K562 (cell line): ENCODE measurements at regions not wholly inside any gene's neighbourhood (a gene's known extent, or its start where the extent isn't known, plus 50 kb on each side); places are given as distances from the start of the nearest gene placed in this dataset.

Source experiments
- ATAC-seq: fragments of 200-7000 bp; cut with Tn5 transposase; 3 replicates; pipeline ENCODE4 v1.9.1; 2020; ENCODE audit warnings: moderate library complexity
- BruUV-seq: library from RNA; stranded (reverse); fragments of 400-500 nt; replicated peaks from 2 replicates; lab custom pipeline; 2021; lab: Mats Ljungman, UMichigan
- CTCF ChIA-PET: fragments of 300-600 bp; formaldehyde crosslinking; extraction: SDS; loops from one replicate; lab custom pipeline; 2021; ENCODE audit warnings: low intra/inter-chr PET ratio; lab: Yijun Ruan, JAX
- POLR2A ChIA-PET: fragments of 300-600, 350-650 bp; sonication (Branson Sonifier 250); formaldehyde crosslinking; extraction: SDS; loops from one replicate; lab custom pipeline; 2021; ENCODE audit warnings: antibody characterized with exemption, inconsistent platforms; lab: Yijun Ruan, JAX
- DNase-seq, 4 experiments: peaks; one replicate each; pipeline versions ENCODE4 v3.0.0 to v3.0.0-alpha.2; 2011 to 2018; ENCODE audit warnings: low spot score in 3 of 4, mixed read lengths in 3 of 4; ENCODE audit errors: extremely low read depth in 1 of 4
- FAIRE-seq: peaks from 2 replicates; lab custom pipeline; 2011; peaks lifted over from hg19 to GRCh38; lab: Jason Lieb, UNC
- H2AFZ ChIP-seq: 2 replicates; pipeline ENCODE4 v1.6.0; 2011; ENCODE audit warnings: low read depth, low read length, control low read depth, inconsistent platforms
- H3K27ac ChIP-seq: fragments of 200-600 bp; 3 replicates; pipeline ENCODE4 v1.8.0; 2011; ENCODE audit warnings: low read depth, mild to moderate bottlenecking, control low read depth, inconsistent platforms, low read length, moderate library complexity, mixed read lengths; ENCODE audit errors: extremely low read depth
- H3K27me3 ChIP-seq, 2 experiments: fragments of 300-600 bp in 1 of 2; 2 replicates in 1 of 2; 3 replicates in 1 of 2; pipeline versions ENCODE4 v1.6.0 to v1.8.0; 2011; ENCODE audit warnings: inconsistent platforms in 2 of 2, low read length in 2 of 2, mild to moderate bottlenecking in 1 of 2, mixed read lengths in 1 of 2, moderate library complexity in 1 of 2; ENCODE audit not compliant: control insufficient read depth in 2 of 2, insufficient read depth in 2 of 2
- H3K36me3 ChIP-seq: fragments of 300-600 bp; 3 replicates; pipeline ENCODE4 v1.8.0; 2011; ENCODE audit warnings: mild to moderate bottlenecking, low read length, inconsistent platforms; ENCODE audit not compliant: control insufficient read depth, insufficient read depth
- H3K4me1 ChIP-seq, 2 experiments: fragments of 200-600 bp in 1 of 2; replicated peaks in 1 of 2; 2 replicates in 1 of 2; 3 replicates in 1 of 2; pipeline versions ENCODE4 v1.5.1 to v1.8.0; 2011; ENCODE audit warnings: inconsistent platforms in 2 of 2, low read length in 2 of 2, mild to moderate bottlenecking in 1 of 2, mixed read lengths in 1 of 2, moderate library complexity in 1 of 2; ENCODE audit not compliant: control insufficient read depth in 2 of 2, insufficient read depth in 2 of 2
- H3K4me2 ChIP-seq: 2 replicates; pipeline ENCODE4 v1.6.1; 2011; ENCODE audit warnings: low read length, control low read depth, inconsistent platforms, mixed read lengths; ENCODE audit not compliant: insufficient read depth
- H3K4me3 ChIP-seq: fragments of 200-600 bp; sonication (generic), shearing (Covaris generic); 2 replicates; pipeline ENCODE4 v1.5.1; 2016; ENCODE audit warnings: control low read depth, inconsistent platforms
- H3K79me2 ChIP-seq: fragments of 200-600 bp; 3 replicates; pipeline ENCODE4 v1.8.0; 2011; ENCODE audit warnings: low read length, inconsistent platforms; ENCODE audit not compliant: control insufficient read depth, insufficient read depth
- H3K9ac ChIP-seq, 2 experiments: 2 replicates each; pipeline versions ENCODE4 v1.6.0 to v1.6.1; 2011; ENCODE audit warnings: low read depth in 2 of 2, low read length in 2 of 2, control low read depth in 1 of 2, inconsistent platforms in 1 of 2, mild to moderate bottlenecking in 1 of 2, mixed read lengths in 1 of 2; ENCODE audit not compliant: insufficient read depth in 1 of 2
- H3K9me1 ChIP-seq: one replicate; pipeline ENCODE4 v1.6.0; 2011; ENCODE audit warnings: inconsistent platforms, mild to moderate bottlenecking, low read length, moderate library complexity; ENCODE audit not compliant: control insufficient read depth, insufficient read depth
- H3K9me3 ChIP-seq: replicated peaks from 2 replicates; pipeline ENCODE4 v1.5.1; 2011; ENCODE audit warnings: low read depth, low read length, inconsistent platforms; ENCODE audit not compliant: control insufficient read depth, insufficient read depth
- H4K20me1 ChIP-seq: replicated peaks from 2 replicates; pipeline ENCODE4 v1.6.1; 2011; ENCODE audit warnings: low read length, inconsistent platforms, mixed read lengths; ENCODE audit not compliant: control insufficient read depth, insufficient read depth
- NFE2 ChIP-seq: IDR thresholded peaks from 2 replicates; pipeline ENCODE4 v1.6.1; 2014; ENCODE audit warnings: antibody characterized with exemption, low read depth
- NFIX ChIP-seq: fragments of 250-450 bp; sonication (Bioruptor Pico); IDR thresholded peaks from 2 replicates; pipeline ENCODE4 v1.4.0; 2020; ENCODE audit warnings: low read depth, mild to moderate bottlenecking, moderate library complexity
- POLR2AphosphoS2 ChIP-seq: IDR thresholded peaks from 2 replicates; pipeline ENCODE4 v1.6.1; 2012; ENCODE audit warnings: low read length, improper control_type of control experiment
- WGBS: fragments of 100-300 bp; shearing (Covaris generic); methylation state at CpG from one replicate; pipeline ENCODE4 v1.1.6; 2016; ENCODE audit warnings: low coverage, mixed read lengths; ENCODE audit not compliant: insufficient coverage; ENCODE audit errors: missing lambda C conversion rate; 5-methylcytosine and 5-hydroxymethylcytosine counted together
- in situ Hi-C: fragments of 300-500 bp; cut with MboI; formaldehyde crosslinking; loops from 4 replicates; pipeline ENCODE4 v1.15.0; 2018; ENCODE audit warnings: inconsistent platforms, mixed read lengths
- intact Hi-C: fragments of 100-400 bp; cut with micrococcal nuclease; formaldehyde crosslinking; loops from 2 replicates; pipeline ENCODE4 v1.14.2; 2022
- TF ChIP-seq, protein P1 (sequence below): fragments of 200-800 bp; sonication (Bioruptor generic); IDR thresholded peaks from 2 replicates; pipeline ENCODE4 v1.6.1; 2017; ENCODE audit warnings: missing genetic modification characterization, missing compliant biosample characterization
- TF ChIP-seq, protein P2 (sequence below): fragments of 150-350 bp; conservative IDR thresholded peaks from 2 replicates; pipeline ENCODE4 v1.6.1; 2014; ENCODE audit warnings: low read length

DNA sequence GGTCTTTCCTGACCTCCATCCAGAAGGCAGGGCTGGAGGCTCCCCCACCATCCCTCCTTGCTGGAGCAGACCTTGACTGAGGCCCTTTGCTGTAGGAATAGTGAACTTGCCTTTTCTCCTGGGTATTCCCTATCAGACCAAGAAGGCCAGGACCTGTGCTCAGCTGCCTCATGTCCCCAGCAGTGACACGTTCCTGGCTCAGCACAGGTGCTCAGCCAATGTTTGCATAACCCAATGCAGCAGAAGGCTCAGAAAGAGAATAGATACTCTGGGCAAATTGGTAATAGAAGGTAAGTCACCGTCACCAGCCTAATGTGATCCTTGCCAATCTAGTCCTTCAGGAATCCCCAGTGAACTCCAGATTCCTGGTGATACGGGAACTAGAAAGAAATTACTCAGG lies 96.4 kb downstream of the ACTL7B start:
- H3K4me2 ChIP-seq = no peak overlapping the region
- POLR2A ChIA-PET = no interaction called here
- in situ Hi-C loops = no loop called here

More for the DNA sequence above, 96.4 kb downstream of the ACTL7B start:
- Histone ChIP-seq H3K4me3 (no peak overlapping the region), H3K9me3 (no peaks in the 10 kb centered on the region), H4K20me1 (peaks cover 5% of the 10 kb centered on the region; the same call in 1 of the 2 replicates), H3K9me1 (no peaks in the 10 kb centered on the region), H3K36me3 (no peaks in the 10 kb centered on the region), H3K4me1 (no peaks in the 10 kb centered on the region), H3K9ac (no peak overlapping the region), H3K79me2 (no peaks in the 10 kb centered on the region), H3K27ac (no peak overlapping the region), H3K27me3 (peaks cover 2 to 3% of the 10 kb centered on the region in 2 experiments; a peak in 2 of 5 replicates), H2AFZ (0 out of 2 replicates have a peak overlapping the region, but pooled peaks have one; percentile 24)
- CTCF ChIA-PET = no interaction called here
- 0% methylated on average over 3 of the region's 3 CpGs for WGBS
- ATAC-seq = no peak
- BruUV-seq = no TSS peak
- DNase-seq = no peak
- intact Hi-C loops = no loop called here
- FAIRE-seq = no peak
- TF ChIP-seq POLR2AphosphoS2 (no peak), NFE2 (no peak), NFIX (CRISPR knock-in tag) (no peak)
- TF ChIP-seq, protein P1, sequence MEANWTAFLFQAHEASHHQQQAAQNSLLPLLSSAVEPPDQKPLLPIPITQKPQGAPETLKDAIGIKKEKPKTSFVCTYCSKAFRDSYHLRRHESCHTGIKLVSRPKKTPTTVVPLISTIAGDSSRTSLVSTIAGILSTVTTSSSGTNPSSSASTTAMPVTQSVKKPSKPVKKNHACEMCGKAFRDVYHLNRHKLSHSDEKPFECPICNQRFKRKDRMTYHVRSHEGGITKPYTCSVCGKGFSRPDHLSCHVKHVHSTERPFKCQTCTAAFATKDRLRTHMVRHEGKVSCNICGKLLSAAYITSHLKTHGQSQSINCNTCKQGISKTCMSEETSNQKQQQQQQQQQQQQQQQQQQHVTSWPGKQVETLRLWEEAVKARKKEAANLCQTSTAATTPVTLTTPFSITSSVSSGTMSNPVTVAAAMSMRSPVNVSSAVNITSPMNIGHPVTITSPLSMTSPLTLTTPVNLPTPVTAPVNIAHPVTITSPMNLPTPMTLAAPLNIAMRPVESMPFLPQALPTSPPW (CRISPR knock-in tag) = no peak
- TF ChIP-seq, protein P2, sequence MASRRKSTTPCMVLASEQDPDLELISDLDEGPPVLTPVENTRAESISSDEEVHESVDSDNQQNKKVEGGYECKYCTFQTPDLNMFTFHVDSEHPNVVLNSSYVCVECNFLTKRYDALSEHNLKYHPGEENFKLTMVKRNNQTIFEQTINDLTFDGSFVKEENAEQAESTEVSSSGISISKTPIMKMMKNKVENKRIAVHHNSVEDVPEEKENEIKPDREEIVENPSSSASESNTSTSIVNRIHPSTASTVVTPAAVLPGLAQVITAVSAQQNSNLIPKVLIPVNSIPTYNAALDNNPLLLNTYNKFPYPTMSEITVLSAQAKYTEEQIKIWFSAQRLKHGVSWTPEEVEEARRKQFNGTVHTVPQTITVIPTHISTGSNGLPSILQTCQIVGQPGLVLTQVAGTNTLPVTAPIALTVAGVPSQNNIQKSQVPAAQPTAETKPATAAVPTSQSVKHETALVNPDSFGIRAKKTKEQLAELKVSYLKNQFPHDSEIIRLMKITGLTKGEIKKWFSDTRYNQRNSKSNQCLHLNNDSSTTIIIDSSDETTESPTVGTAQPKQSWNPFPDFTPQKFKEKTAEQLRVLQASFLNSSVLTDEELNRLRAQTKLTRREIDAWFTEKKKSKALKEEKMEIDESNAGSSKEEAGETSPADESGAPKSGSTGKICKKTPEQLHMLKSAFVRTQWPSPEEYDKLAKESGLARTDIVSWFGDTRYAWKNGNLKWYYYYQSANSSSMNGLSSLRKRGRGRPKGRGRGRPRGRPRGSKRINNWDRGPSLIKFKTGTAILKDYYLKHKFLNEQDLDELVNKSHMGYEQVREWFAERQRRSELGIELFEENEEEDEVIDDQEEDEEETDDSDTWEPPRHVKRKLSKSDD = no peak
